Astrocyte (in vitro differentiated cells and primary cell): ENCODE measurements at regions not wholly inside any gene's neighbourhood (a gene's known extent, or its start where the extent isn't known, plus 50 kb on each side); places are given as distances from the start of the nearest gene placed in this dataset.

Experiments used
- CTCF ChIP-seq: IDR thresholded peaks from 2 replicates; pipeline ENCODE4 v1.5.1; 2011; ENCODE audit warnings: low read depth, mild to moderate bottlenecking, inconsistent platforms, low read length, moderate library complexity; ENCODE audit not compliant: insufficient read depth
- EZH2 ChIP-seq: IDR thresholded peaks from 2 replicates; pipeline ENCODE4 v1.6.1; 2012; ENCODE audit warnings: mild to moderate bottlenecking, low read length, inconsistent platforms; ENCODE audit not compliant: insufficient read depth

- TF ChIP-seq CTCF: no peak
- TF ChIP-seq EZH2: no peak
These were observed 55.6 kb downstream of the UTRN start for GRCh38 chr6:144340541-144341371.
